HG02588 (cell line): ENCODE measurements at regions not wholly inside any gene's neighbourhood (a gene's known extent, or its start where the extent isn't known, plus 50 kb on each side); places are given as distances from the start of the nearest gene placed in this dataset.
"Not testable (repeated sequence)": the region's sequence is repeated elsewhere in the genome, so short reads cannot be mapped to it uniquely, and the experiment has no call there.

Experiments
- ATAC-seq: cut with Tn5 transposase; IDR thresholded peaks from one replicate; pipeline ENCODE4 v1.9.1; 2021; ENCODE audit warnings: mild to moderate bottlenecking, moderate library complexity; ENCODE audit not compliant: unreplicated experiment

DNA sequence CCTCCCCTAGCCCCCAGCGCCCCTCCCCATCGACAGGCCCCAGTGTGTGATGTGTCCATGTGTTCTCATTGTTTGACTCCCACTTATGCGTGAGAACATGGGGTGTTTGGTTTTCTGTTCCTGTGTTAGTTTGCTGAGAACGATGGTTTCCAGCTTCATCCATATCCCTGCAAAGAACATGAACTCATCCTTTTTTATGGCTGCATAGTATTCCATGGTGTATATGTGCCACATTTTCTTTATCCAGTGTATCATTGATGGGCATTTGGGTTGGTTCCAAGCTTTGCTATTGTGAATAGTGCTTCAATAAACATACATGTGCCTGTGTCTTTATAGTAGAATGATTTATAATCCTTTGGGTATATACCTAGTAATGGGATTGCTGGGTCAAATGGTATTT lies 107.6 kb upstream of the ADGRG2 start:
- ATAC-seq: not testable (repeated sequence)

- ATAC-seq: no peak
Observed at GRCh38 chrX:19237901-19238300, 105.8 kb upstream of the PDHA1 start.

GRCh38 chrX:19243431-19243830 lies 100.3 kb upstream of the PDHA1 start:
- no peak for ATAC-seq

DNA sequence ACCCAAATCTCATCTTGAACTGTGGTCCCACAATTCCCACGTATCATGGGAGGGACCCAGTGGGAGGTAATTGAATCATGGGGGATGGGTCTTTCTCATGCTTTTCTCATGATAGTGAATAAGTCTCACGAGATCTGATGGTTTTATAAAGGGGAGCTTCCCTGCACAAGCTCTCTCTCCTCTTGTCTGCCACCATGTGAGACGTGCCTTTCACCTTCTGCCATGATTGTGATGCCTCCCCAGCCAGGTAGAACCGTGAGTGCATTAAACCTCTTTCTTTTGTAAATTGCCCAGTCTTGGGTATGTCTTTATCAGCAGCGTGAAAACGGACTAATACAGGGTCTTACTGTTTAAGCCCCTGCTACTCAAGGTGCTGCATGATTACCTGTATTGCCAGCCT lies 98.8 kb upstream of the PDHA1 start:
- ATAC-seq: not testable (repeated sequence)

DNA sequence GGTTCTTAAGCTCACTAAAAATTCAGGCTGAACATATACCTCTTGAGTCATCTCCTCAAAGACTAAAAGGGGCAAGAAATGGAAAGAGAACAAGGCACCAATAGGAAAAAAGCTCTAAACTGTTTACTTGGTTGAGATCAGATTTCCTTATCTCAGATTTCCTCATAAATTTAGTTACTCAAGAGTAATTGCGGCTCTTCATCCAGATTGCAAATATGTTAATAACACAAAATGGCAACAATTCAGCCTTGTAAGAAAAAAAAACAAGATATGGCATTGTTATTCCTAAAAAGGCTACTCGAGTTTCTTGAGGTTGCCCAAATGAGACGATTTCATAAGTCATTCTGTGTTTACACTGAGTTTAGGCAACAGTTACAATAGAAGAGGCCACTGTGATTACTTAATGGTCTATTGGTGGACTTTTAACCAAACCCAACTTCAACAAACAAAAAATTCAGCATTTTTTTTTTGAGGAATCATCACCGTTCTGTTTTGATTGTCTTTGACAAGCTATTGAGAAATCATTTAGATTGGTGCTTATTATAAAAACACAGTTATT lies 97.9 kb upstream of the PDHA1 start:
- no peak for ATAC-seq

DNA sequence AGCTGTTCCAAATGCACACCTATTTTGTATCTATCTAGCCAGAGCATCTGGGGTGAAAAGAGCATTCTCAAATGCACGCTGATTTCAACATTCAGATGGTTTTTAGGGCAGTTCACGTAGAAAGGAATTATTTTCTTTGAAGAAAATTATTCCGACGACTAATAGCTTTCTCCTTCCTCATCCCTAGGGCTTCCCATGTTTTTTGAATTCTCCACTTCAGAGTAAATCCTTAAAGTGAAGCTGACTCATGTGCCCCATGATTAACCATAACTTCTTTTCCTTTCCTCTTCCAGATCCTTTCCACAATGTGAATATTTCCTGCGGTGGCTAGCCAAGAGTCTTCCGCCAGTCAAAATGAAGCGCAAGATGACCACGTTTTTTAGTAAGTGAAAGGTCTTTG lies 86.7 kb upstream of the PDHA1 start:
- ATAC-seq: no peak

GRCh38 chrX:19261026-19261425 lies 82.7 kb upstream of the PDHA1 start:
- ATAC-seq: not testable (repeated sequence)

- ATAC-seq: no peak
Observed at GRCh38 chrX:19270727-19271126, 73.0 kb upstream of the PDHA1 start.

- ATAC-seq: no peak
Observed at GRCh38 chrX:19272452-19272851, 71.3 kb upstream of the PDHA1 start.

DNA sequence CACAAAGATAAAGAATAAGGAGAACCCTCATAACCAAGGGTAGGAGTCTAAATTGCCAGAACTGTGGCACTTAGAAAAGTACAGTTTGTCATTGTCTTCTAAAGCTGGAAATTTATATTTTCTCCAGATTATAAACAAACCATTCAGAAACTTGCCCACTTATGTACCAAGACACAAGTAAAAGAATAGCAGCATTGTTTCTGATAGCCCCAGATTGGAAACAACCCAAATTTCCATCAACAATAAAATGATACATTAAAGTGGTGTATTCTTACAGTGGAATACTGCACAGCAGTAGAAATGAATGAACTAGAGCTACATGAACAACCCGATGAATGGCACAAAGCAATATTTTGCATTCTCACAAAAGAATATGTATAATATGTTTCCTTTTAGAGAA lies 63.1 kb upstream of the PDHA1 start:
- ATAC-seq: no peak

GRCh38 chrX:19281256-19281655 lies 62.5 kb upstream of the PDHA1 start:
- ATAC-seq: no peak

DNA sequence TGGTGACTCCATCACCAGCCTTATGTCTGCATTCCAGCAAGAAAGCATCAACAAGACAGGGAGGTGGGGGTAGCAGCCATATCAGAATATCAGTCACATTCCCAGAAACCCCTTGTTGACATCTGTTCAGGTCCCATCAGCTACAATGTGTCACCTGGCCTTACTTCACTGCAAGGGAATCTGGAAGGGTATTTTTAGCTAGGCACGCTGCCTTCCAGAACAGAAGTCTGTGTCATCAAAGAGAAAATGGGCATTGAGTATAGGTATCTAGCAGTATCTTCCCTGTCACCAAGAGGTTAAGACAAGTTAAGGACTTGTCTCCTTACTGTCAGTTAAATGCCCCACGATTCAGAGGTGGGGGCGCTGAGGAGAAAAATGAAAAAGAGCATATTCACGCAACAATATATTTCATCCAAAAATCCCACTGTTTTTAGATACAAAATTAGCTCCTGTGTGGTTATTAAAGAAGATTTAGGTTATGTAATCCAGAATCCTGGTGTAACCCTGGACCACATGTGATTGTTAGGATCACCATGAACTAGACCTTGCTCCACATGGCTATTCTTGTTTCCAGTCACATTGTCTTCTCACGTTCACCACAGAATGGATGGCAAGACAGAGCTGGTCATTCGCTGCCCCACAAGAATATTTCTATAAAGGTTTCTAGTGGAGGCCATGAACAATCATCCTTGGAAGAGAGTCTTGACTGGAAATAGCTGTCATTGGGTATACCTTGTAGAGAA lies 60.0 kb upstream of the PDHA1 start:
- no peak for ATAC-seq

GRCh38 chrX:19285857-19286256 lies 57.9 kb upstream of the PDHA1 start:
- ATAC-seq: no peak

- ATAC-seq: no peak
Observed at GRCh38 chrX:19291086-19291485, 52.6 kb upstream of the PDHA1 start.

GRCh38 chrX:19293606-19294325 lies 50.0 kb upstream of the PDHA1 start:
- ATAC-seq: no peak
